ENCODE measurements at regions not wholly inside any gene's neighbourhood (a gene's known extent, or its start where the extent isn't known, plus 50 kb on each side); places are given as distances from the start of the nearest gene placed in this dataset.

DNA sequence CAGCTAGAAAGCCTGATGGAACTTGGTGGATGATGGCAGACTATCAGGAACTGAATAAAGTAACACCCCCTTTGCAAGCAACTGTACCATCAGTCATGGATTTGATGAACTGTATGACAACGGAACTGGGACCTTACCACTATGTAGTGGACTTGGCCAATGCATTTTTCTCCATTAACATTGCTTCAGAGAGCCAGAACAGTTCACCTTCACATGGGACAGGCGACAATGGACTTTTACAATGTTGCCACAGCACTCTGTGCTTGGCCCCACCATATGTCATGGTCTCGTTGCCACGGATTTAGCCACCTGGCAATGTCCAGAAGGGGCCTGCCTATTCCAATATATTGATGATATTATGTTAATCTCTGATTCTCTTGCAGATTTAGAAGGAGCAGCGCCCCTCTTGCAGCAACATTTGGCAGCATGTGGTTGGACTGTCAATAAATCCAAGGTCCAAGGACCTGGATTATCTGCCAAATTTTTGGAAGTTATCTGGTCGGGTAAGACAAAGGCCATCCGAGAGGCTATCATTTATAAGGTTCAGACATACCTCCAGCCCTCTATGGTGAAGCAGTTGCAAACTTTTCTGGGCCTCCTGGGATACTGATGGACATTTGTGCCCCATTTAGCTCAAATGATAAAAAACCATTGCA lies 52.2 kb upstream of the ZC3H15 start:
- POLR2A ChIA-PET: no interaction called here
- no peak overlapping the region for H3K27ac ChIP-seq (ENCODE audit: low read depth, low read length)
- H3K4me1 Mint-ChIP-seq: no peaks in the 10 kb centered on the region
- no peak for DNase-seq
- no peak overlapping the region for H3K4me3 ChIP-seq (ENCODE audit: low read length)
- no peaks in the 10 kb centered on the region for H3K4me1 ChIP-seq (ENCODE audit: insufficient read depth, low read length)
- no peaks in the 10 kb centered on the region for H3K9me3 ChIP-seq (ENCODE audit: low read length)
- CTCF ChIA-PET: no interaction called here
- no peaks in the 10 kb centered on the region for H3K27me3 ChIP-seq (ENCODE audit: insufficient read depth, low read length, poor library complexity, severe bottlenecking)
- no peaks in the 10 kb centered on the region for H3K36me3 ChIP-seq (ENCODE audit: insufficient read depth, low read length)
- peaks cover 6 to 47% (median 21%) of the 10 kb centered on the region in 3 donors for H3K36me3 Mint-ChIP-seq
- H3K27me3 Mint-ChIP-seq: no peaks in the 10 kb centered on the region
- no peak overlapping the region for H3K4me3 Mint-ChIP-seq
- H3K27ac Mint-ChIP-seq: no peak overlapping the region
- peaks cover 0 to 3% (median 2%) of the 10 kb centered on the region in 5 donors for H3K9me3 Mint-ChIP-seq

Measured in CD8-positive, alpha-beta memory T cell (primary cell).